Fibroblast of lung (primary cell): ENCODE measurements at regions not wholly inside any gene's neighbourhood (a gene's known extent, or its start where the extent isn't known, plus 50 kb on each side); places are given as distances from the start of the nearest gene placed in this dataset.
"Not testable (repeated sequence)": the region's sequence is repeated elsewhere in the genome, so short reads cannot be mapped to it uniquely, and the experiment has no call there.

ENCODE experiments used
- DNase-seq, 2 donors: peaks; one replicate each; pipeline versions ENCODE4 v3.0.0 to v3.0.0-alpha.2; 2010; ENCODE audit warnings: low read depth in 2 of 2
- H2AFZ ChIP-seq: 2 replicates; pipeline ENCODE4 v1.5.1; 2012; ENCODE audit warnings: low read length, control low read depth, inconsistent platforms
- H3K27ac ChIP-seq: 2 replicates; pipeline ENCODE4 v1.5.1; 2011; ENCODE audit warnings: low read length, control low read depth; ENCODE audit not compliant: insufficient read depth
- H3K27me3 ChIP-seq: 2 replicates; pipeline ENCODE4 v1.5.1; 2011; ENCODE audit warnings: mild to moderate bottlenecking, low read length; ENCODE audit not compliant: control insufficient read depth, insufficient read depth
- H3K36me3 ChIP-seq: 2 replicates; pipeline ENCODE4 v1.5.1; 2011; ENCODE audit warnings: low read length; ENCODE audit not compliant: control insufficient read depth, insufficient read depth
- H3K4me1 ChIP-seq: 2 replicates; pipeline ENCODE4 v1.5.1; 2011; ENCODE audit warnings: low read length; ENCODE audit not compliant: control insufficient read depth, insufficient read depth; ENCODE audit errors: extremely low read depth
- H3K4me2 ChIP-seq: 2 replicates; pipeline ENCODE4 v1.5.1; 2011; ENCODE audit warnings: low read length, control low read depth; ENCODE audit not compliant: insufficient read depth; ENCODE audit errors: extremely low read depth
- H3K4me3 ChIP-seq, 4 experiments: fragments of 200-600 bp in 1 of 4; sonication (generic) in 1 of 4; replicated peaks in 1 of 4; 2 replicates each; pipeline ENCODE4 v1.5.1; 2011 to 2016; ENCODE audit warnings: low read length in 4 of 4, low read depth in 3 of 4, mild to moderate bottlenecking in 3 of 4, control low read depth in 2 of 4, inconsistent platforms in 1 of 4, mixed read lengths in 1 of 4; ENCODE audit not compliant: insufficient read depth in 1 of 4; ENCODE audit errors: control extremely low read depth in 1 of 4
- H3K79me2 ChIP-seq: 2 replicates; pipeline ENCODE4 v1.5.1; 2012; ENCODE audit warnings: mild to moderate bottlenecking, low read length, inconsistent platforms; ENCODE audit not compliant: control insufficient read depth, insufficient read depth
- H3K9ac ChIP-seq: 2 replicates; pipeline ENCODE4 v1.5.1; 2011; ENCODE audit warnings: mild to moderate bottlenecking, low read length, control low read depth; ENCODE audit not compliant: insufficient read depth
- H3K9me3 ChIP-seq: 2 replicates; pipeline ENCODE4 v1.5.1; 2012; ENCODE audit warnings: low read depth, low read length; ENCODE audit not compliant: control insufficient read depth, insufficient read depth
- H4K20me1 ChIP-seq: 2 replicates; pipeline ENCODE4 v1.5.1; 2011; ENCODE audit warnings: low read length; ENCODE audit not compliant: control insufficient read depth, insufficient read depth; ENCODE audit errors: extremely low read depth
- CTCF ChIP-seq, 2 donors: IDR thresholded peaks in 1 of 2; conservative IDR thresholded peaks in 1 of 2; 1 replicate in 1 of 2; 2 replicates in 1 of 2; pipeline ENCODE4 v1.5.1; 2011 to 2012; ENCODE audit warnings: low read length in 2 of 2, control low read depth in 1 of 2, inconsistent platforms in 1 of 2, low read depth in 1 of 2, mild to moderate bottlenecking in 1 of 2
- EZH2 ChIP-seq: IDR thresholded peaks from 2 replicates; pipeline ENCODE4 v1.5.1; 2012; ENCODE audit warnings: low read length, control low read depth, mild to moderate bottlenecking; ENCODE audit errors: missing control alignments

- H3K79me2 ChIP-seq = no peaks in the 10 kb centered on the region
- DNase-seq = no peak
- H3K9me3 ChIP-seq = no peaks in the 10 kb centered on the region
- no peaks in the 10 kb centered on the region for H3K27me3 ChIP-seq
- H2AFZ ChIP-seq = no peak overlapping the region
- no peak for TF ChIP-seq CTCF (conservative IDR thresholded peaks at IDR 0.05 in 1 of 2, IDR thresholded peaks at IDR 0.05 in 1 of 2; ENCODE audit: low read depth in 1 of 2, low read length in 2 of 2)
- no peak for TF ChIP-seq EZH2
- H3K27ac ChIP-seq = no peak overlapping the region
- no peak overlapping the region for H3K4me3 ChIP-seq
- H3K4me2 ChIP-seq = no peak overlapping the region
- no peaks in the 10 kb centered on the region for H4K20me1 ChIP-seq
- no peaks in the 10 kb centered on the region for H3K4me1 ChIP-seq
- H3K9ac ChIP-seq = no peak overlapping the region
- no peaks in the 10 kb centered on the region for H3K36me3 ChIP-seq
Observed at GRCh38 chr14:97143456-97143855, 346.3 kb downstream of the VRK1 start.

- not testable (repeated sequence) for H3K4me1 ChIP-seq
Observed at GRCh38 chr14:97148021-97148420, 350.8 kb downstream of the VRK1 start.

DNA sequence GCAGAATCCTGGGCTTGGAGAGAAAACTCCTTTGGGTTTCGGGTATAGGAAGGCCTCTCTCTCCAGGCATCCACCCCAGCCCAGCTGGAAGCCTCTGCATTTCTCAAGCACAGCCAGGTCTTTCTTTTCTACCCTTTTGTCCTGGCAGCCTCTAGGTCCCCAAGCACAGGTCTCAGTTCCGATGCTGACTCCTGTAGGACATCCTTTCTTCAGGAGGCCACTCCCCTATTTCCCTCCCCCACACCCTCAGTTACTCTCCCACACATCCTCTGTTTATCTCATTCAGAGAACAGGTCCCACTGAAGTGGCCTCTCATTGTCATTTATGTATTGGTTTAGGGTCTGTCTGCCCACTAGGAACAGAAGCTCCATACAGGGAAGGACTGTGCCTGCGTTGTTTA, 352.6 kb downstream of the VRK1 start:
- H4K20me1 ChIP-seq = no peaks in the 10 kb centered on the region
- H3K36me3 ChIP-seq = no peaks in the 10 kb centered on the region
- no peaks in the 10 kb centered on the region for H3K79me2 ChIP-seq
- TF ChIP-seq CTCF (conservative IDR thresholded peaks at IDR 0.05 in 1 of 2, IDR thresholded peaks at IDR 0.05 in 1 of 2; ENCODE audit: low read depth in 1 of 2, low read length in 2 of 2) = no peak
- TF ChIP-seq EZH2 = no peak
- no peaks in the 10 kb centered on the region for H3K4me1 ChIP-seq
- H3K4me3 ChIP-seq = no peak overlapping the region
- no peak overlapping the region for H3K4me2 ChIP-seq
- no peaks in the 10 kb centered on the region for H3K9me3 ChIP-seq
- DNase-seq = no peak
- H3K27ac ChIP-seq = no peak overlapping the region
- H3K27me3 ChIP-seq = no peaks in the 10 kb centered on the region
- H3K9ac ChIP-seq = no peak overlapping the region
- H2AFZ ChIP-seq = no peak overlapping the region

More at GRCh38 chr14:97148021-97148420, 350.8 kb downstream of the VRK1 start:
- not testable (repeated sequence) for H2AFZ ChIP-seq, H3K36me3 ChIP-seq, H3K4me3 ChIP-seq, H3K27ac ChIP-seq, H3K9me3 ChIP-seq, H4K20me1 ChIP-seq, H3K9ac ChIP-seq, H3K27me3 ChIP-seq, DNase-seq, H3K79me2 ChIP-seq, H3K4me2 ChIP-seq
